Right lobe of liver (tissue), 4 donors: ENCODE measurements at regions not wholly inside any gene's neighbourhood (a gene's known extent, or its start where the extent isn't known, plus 50 kb on each side); places are given as distances from the start of the nearest gene placed in this dataset.

Source experiments
- POLR2A ChIP-seq: fragments of 450-650 bp; IDR thresholded peaks from one replicate; pipeline ENCODE4 v1.6.1; 2017; ENCODE audit warnings: antibody characterized with exemption, mild to moderate bottlenecking
- TF ChIP-seq, protein P1 (sequence below), 4 donors: fragments of 200-600 bp in 3 of 4; fragments of 450-650 bp in 1 of 4; IDR thresholded peaks; one replicate each; pipeline versions ENCODE4 v1.5.1 to v1.8.0; 2016 to 2022; ENCODE audit warnings: antibody characterized with exemption in 4 of 4, mild to moderate bottlenecking in 2 of 4
- donor health status: DM: no; HTN: no; CAD: no.
- donor health status: DM: no; HTN: no; CAD: no.
- donor health status: DM: no; HTN: yes; CAD: no.

DNA sequence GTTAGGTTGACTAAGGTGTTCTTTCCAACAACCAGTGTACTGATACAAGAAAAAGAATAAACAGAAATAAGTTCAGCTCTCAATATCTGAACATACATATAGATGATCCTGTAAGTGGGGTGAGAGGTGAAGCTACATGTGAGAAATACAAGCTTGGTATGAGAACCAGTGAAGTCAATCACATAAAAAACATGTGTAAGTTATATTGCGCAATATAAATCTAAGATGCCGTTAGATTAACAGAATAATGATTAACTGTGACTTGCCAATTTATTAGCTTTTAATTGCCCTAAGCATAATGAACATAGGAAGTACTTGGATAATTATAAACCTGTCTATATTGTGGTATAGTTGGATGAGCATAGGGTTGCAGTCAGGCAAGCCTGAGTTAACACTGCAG, 1597.1 kb upstream of the GOT2 start:
- no peak for TF ChIP-seq POLR2A
- TF ChIP-seq, protein P1, sequence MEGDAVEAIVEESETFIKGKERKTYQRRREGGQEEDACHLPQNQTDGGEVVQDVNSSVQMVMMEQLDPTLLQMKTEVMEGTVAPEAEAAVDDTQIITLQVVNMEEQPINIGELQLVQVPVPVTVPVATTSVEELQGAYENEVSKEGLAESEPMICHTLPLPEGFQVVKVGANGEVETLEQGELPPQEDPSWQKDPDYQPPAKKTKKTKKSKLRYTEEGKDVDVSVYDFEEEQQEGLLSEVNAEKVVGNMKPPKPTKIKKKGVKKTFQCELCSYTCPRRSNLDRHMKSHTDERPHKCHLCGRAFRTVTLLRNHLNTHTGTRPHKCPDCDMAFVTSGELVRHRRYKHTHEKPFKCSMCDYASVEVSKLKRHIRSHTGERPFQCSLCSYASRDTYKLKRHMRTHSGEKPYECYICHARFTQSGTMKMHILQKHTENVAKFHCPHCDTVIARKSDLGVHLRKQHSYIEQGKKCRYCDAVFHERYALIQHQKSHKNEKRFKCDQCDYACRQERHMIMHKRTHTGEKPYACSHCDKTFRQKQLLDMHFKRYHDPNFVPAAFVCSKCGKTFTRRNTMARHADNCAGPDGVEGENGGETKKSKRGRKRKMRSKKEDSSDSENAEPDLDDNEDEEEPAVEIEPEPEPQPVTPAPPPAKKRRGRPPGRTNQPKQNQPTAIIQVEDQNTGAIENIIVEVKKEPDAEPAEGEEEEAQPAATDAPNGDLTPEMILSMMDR (IDR thresholded peaks at IDR 0.05), result no peak
